Esophagus squamous epithelium (tissue), 5 donors: ENCODE measurements at regions not wholly inside any gene's neighbourhood (a gene's known extent, or its start where the extent isn't known, plus 50 kb on each side); places are given as distances from the start of the nearest gene placed in this dataset.

Experiments
- DNase-seq: peaks from one replicate; lab custom pipeline; 2025; lab: John Stamatoyannopoulos, UW
- H3K27ac ChIP-seq, 4 donors: fragments of 200-600 bp; sonication (generic); one replicate each; pipeline ENCODE4 v1.5.1; 2016 to 2019; ENCODE audit warnings: mild to moderate bottlenecking in 1 of 4
- H3K27me3 ChIP-seq, 4 donors: fragments of 200-600 bp; sonication (generic); 1 replicate in 3 of 4; 2 replicates in 1 of 4; pipeline versions ENCODE4 v1.5.1 to v1.6.0; 2017 to 2021; ENCODE audit warnings: antibody characterized with exemption in 1 of 4
- H3K36me3 ChIP-seq, 3 donors: fragments of 200-600 bp; sonication (generic); one replicate each; pipeline ENCODE4 v1.5.1; 2016 to 2019
- H3K4me1 ChIP-seq, 3 donors: fragments of 200-600 bp; sonication (generic); one replicate each; pipeline ENCODE4 v1.5.1; 2017 to 2019
- H3K4me3 ChIP-seq, 4 donors: fragments of 200-600 bp; sonication (generic); 1 replicate in 3 of 4; 2 replicates in 1 of 4; pipeline ENCODE4 v1.5.1; 2016 to 2019; ENCODE audit warnings: mild to moderate bottlenecking in 2 of 4, moderate library complexity in 1 of 4
- H3K9me3 ChIP-seq, 3 donors: fragments of 200-600 bp; sonication (generic); one replicate each; pipeline ENCODE4 v1.5.1; 2016 to 2019
- CTCF ChIP-seq, 6 experiments: fragments of 450-650 bp in 4 of 6; fragments of 200-600 bp in 2 of 6; sonication (generic) in 2 of 6; IDR thresholded peaks; one replicate each; pipeline ENCODE4 v1.5.1; 2016 to 2019; ENCODE audit warnings: antibody characterized with exemption in 6 of 6, mild to moderate bottlenecking in 4 of 6, moderate library complexity in 4 of 6
- POLR2A ChIP-seq, 4 donors: fragments of 450-650 bp; IDR thresholded peaks; one replicate each; pipeline ENCODE4 v1.6.1; 2017; ENCODE audit warnings: antibody characterized with exemption in 4 of 4, mild to moderate bottlenecking in 4 of 4, moderate library complexity in 3 of 4
- WGBS, 2 donors: methylation state at CpG; one replicate each; pipeline ENCODE4 v1.1.5; 2018; 5-methylcytosine and 5-hydroxymethylcytosine counted together
- intact Hi-C: fragments of 100-400 bp; cut with DNase I; formaldehyde crosslinking; loops from one replicate; pipeline ENCODE4 v1.15.0; 2022
- donor health status: DM: yes; HTN: yes; CAD: no.

- H3K27me3 ChIP-seq = no peaks in the 10 kb centered on the region
- intact Hi-C loops = no loop called here
- no peaks in the 10 kb centered on the region for H3K9me3 ChIP-seq
- no peaks in the 10 kb centered on the region for H3K4me1 ChIP-seq
- TF ChIP-seq POLR2A (IDR thresholded peaks at IDR 0.05) (no peak), CTCF (IDR thresholded peaks at IDR 0.05) (no peak)
- H3K36me3 ChIP-seq = no peaks in the 10 kb centered on the region
- no peak overlapping the region for H3K27ac ChIP-seq
- 75 to 78% methylated on average over 2 of the region's 2 CpGs for WGBS, 2 donors
- H3K4me3 ChIP-seq = no peak overlapping the region
- DNase-seq = no peak
These were observed 1050.3 kb downstream of the OTOL1 start for GRCh38 chr3:162546910-162547309.

- H3K4me3 ChIP-seq = no peak overlapping the region
- no peaks in the 10 kb centered on the region for H3K27me3 ChIP-seq
- H3K4me1 ChIP-seq = no peaks in the 10 kb centered on the region
- TF ChIP-seq POLR2A (IDR thresholded peaks at IDR 0.05) = no peak
- TF ChIP-seq CTCF (IDR thresholded peaks at IDR 0.05) = no peak
- intact Hi-C loops = no loop called here
- no peaks in the 10 kb centered on the region for H3K9me3 ChIP-seq
- H3K36me3 ChIP-seq = no peaks in the 10 kb centered on the region
- no peak overlapping the region for H3K27ac ChIP-seq
- WGBS, 2 donors = 79 to 82% methylated on average over 3 of the region's 3 CpGs
- no peak for DNase-seq
These were observed 1050.7 kb downstream of the OTOL1 start for GRCh38 chr3:162547321-162547720.

- Histone ChIP-seq H3K4me1 (no peaks in the 10 kb centered on the region), H3K9me3 (no peaks in the 10 kb centered on the region), H3K36me3 (no peaks in the 10 kb centered on the region), H3K27ac (no peak overlapping the region), H3K4me3 (no peak overlapping the region), H3K27me3 (no peaks in the 10 kb centered on the region)
- intact Hi-C loops = no loop called here
- no peak for DNase-seq
- 41 to 54% methylated on average over 3 of the region's 3 CpGs for WGBS, 2 donors
- no peak for TF ChIP-seq POLR2A (IDR thresholded peaks at IDR 0.05)
- no peak for TF ChIP-seq CTCF (IDR thresholded peaks at IDR 0.05)
These were observed 1059.2 kb downstream of the OTOL1 start for GRCh38 chr3:162555761-162556160.

GRCh38 chr3:162558016-162558415, 1061.4 kb downstream of the OTOL1 start:
- no peak overlapping the region for H3K27ac ChIP-seq
- WGBS, 2 donors = 80 to 95% methylated on average over 3 of the region's 3 CpGs
- H3K9me3 ChIP-seq = no peaks in the 10 kb centered on the region
- intact Hi-C loops = no loop called here
- no peak for TF ChIP-seq CTCF (IDR thresholded peaks at IDR 0.05)
- no peak for TF ChIP-seq POLR2A (IDR thresholded peaks at IDR 0.05)
- no peak overlapping the region for H3K4me3 ChIP-seq
- no peaks in the 10 kb centered on the region for H3K4me1 ChIP-seq
- DNase-seq = no peak
- H3K36me3 ChIP-seq = no peaks in the 10 kb centered on the region
- no peaks in the 10 kb centered on the region for H3K27me3 ChIP-seq

- Histone ChIP-seq H3K9me3 (no peaks in the 10 kb centered on the region), H3K36me3 (no peaks in the 10 kb centered on the region), H3K4me3 (no peak overlapping the region), H3K27ac (no peak overlapping the region), H3K27me3 (no peaks in the 10 kb centered on the region), H3K4me1 (no peaks in the 10 kb centered on the region)
- TF ChIP-seq CTCF (IDR thresholded peaks at IDR 0.05) (no peak), POLR2A (IDR thresholded peaks at IDR 0.05) (no peak)
- DNase-seq = no peak
- intact Hi-C loops = no loop called here
- WGBS, 2 donors = 50 to 51% methylated on average over 2 of the region's 2 CpGs
These were observed 1072.1 kb downstream of the OTOL1 start for GRCh38 chr3:162568706-162569105.
